UCSD-AML1 (cell line): ENCODE measurements at regions not wholly inside any gene's neighbourhood (a gene's known extent, or its start where the extent isn't known, plus 50 kb on each side); places are given as distances from the start of the nearest gene placed in this dataset.

Source experiments
- DNase-seq: peaks from one replicate; lab custom pipeline; 2025; ENCODE audit not compliant: unreplicated experiment; lab: John Stamatoyannopoulos, UW

DNA sequence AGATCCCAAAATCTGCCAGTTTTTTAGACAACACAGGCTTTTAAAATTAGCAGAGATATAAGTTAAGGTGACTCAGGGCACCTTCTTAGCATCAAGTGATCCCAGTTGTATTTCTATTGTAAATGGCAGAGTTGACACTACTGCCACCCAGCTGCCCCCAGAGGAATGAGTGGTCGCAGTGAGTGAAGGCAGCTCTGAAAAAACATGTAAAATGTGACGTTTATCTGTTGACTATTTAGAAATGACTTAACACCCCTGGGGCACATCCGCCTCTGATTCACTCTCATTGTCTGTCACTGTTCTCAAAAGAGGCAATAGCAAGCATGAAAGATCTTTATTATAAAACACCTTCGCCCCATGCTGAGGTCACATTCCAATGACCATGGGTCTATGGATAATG is 592.4 kb downstream of the ACTRT1 start:
- no peak for DNase-seq

DNA sequence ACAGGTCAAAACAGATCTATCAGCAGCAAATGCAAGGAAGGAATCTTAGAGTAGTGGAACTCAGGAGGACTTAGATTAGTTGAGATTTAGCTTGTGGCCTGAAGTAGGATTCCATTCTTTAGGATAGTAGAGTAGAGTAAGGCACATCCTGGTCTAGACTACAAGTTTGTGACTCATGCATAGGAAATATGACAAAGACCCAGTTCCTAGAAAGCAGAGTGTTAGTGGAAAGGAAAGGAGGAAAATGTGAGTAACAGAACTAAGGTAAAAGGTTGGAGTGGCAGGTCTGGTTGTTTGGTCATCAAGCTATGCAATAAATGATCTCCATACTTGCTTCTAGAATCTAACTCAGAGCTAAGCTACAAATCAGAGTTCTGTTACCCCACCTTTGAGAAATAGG is 595.0 kb downstream of the ACTRT1 start:
- DNase-seq: no peak

DNA sequence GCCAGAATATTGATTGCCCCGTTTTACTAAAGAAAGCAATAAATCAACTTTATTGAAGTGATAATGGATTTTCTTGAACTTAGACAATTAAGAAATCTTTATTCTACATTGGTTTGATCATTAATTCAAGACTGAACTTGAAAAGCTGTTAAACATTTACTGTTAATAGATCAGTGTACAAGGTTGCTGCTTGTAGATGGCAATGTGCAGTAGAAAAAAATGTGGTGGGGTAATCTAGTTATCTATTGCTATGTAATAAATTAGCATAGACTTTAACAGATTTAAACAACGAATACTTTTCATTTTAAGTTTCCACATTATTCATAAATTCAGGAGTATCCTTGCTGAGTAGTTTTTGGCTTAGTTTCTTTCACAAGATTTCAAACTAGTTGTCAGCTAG is 612.5 kb downstream of the ACTRT1 start:
- DNase-seq: no peak

DNA sequence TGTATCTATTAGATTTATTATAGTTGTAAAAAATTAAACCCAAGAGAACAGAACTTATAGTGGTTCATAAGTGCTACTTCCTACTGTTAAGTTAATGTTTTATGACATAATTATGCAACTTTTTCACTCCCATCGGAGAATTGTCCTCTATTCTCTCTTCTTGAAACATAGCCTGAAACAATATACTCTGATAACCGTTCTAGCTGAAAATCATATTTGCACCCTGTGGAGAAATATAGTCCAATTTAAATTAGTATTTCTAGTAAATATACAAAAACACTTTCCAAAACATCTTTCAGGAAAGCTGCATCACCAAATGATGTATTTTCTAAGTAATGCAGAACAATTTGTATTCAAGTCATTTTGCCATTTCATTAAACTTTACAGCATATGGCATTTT is 586.4 kb downstream of the PRR32 start:
- no peak for DNase-seq

DNA sequence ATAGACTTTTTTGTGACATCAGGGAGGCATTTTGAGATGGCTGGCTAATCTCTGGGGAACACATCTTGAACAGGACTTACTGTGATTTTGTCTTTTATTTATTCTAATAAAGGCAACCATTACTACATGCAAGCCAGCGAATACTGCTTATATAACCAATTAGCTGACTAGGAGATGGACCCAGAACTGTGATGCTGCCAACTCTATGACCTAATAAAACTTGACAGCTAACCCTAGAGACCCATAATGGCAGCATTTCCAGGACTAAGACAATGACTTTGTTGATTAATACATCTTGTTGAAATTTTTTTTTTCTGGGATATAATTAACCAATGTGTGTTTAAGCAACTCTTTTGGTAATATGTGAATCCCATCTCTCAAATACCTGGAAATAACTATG is 584.6 kb downstream of the PRR32 start:
- no peak for DNase-seq

DNA sequence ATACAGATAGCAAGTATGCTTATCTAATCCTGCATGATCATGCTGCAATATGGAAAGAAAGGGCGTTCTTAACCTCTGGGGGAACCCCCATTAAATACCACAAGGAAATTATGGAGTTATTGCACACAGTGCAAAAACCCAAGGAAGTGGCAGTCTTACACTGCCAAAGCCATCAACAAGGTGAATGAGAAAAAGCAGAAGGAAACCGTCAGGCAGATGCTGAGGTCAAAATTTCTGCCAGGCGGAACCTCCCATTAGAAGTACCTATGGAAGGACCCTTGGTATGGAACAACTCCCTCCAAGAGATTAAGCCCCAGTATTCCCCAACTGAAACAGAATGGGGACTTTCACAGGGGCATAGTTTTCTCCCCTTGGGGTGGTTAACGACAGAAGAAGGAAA is 580.7 kb downstream of the PRR32 start:
- DNase-seq: peak; percentile 19

DNA sequence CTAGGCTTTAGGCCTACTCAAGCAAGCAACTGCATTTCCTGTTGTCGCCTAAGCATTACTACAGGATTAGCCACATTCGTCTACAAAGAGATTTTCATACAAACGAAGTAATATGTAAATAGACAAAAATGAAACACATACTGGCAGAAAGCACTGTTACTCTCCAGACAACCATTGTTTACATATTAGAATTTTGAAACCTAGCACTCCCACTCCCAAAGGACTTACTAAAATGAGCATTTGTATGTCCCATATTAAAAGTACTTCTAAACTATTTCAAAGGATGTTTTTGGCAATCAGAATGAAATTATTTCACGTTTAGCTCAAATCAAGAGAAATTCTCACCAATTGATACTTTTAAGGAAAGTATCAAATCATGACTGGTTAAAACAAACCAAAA is 570.8 kb downstream of the PRR32 start:
- no peak for DNase-seq

DNA sequence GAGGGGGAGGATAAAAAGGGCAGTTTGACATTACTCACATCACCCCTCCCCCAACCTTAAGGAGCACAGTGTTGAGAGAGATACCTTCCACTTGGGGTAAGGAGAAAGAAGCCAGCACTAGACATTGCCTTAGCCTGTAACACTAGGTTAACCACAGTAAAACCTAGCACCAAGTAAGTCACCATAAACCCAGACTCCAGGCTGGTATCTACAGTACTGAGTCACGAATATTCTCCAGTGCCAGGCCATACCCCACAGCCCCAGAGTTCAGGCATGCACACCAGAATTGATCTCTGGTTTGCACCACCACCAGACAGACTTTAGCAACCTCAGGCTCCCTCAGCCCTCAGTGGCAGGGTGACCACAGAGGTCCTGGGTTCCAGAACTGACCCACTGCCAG is 570.4 kb downstream of the PRR32 start:
- DNase-seq: no peak
